ENCODE measurements at regions not wholly inside any gene's neighbourhood (a gene's known extent, or its start where the extent isn't known, plus 50 kb on each side); places are given as distances from the start of the nearest gene placed in this dataset.

DNA sequence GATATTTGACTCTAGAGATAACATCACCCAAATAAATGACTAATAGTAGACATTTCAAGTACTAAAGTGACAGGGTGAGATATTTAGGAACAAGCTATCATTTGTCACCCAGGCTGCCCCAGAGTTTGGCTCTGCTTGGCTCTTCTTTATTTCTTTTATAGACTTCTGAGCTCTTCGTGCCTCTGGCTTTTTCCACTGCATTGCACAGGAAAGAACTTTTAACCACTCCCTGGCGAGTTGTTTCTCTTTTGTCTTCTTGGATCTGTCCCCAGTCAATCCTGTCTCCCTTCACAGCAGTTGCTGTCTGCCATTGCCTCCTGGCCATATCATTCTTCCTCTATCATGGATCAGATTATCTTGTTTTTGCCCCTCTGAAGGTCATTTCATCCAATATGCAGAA lies 339.2 kb upstream of the DCBLD2 start:
- H3K36me3 ChIP-seq (replicated peaks in 1 of 2; ENCODE audit: control insufficient read depth in 1 of 2, insufficient read depth in 2 of 2, low read length in 2 of 2), result no peaks in the 10 kb centered on the region
- no peaks in the 10 kb centered on the region for H3K9me3 ChIP-seq (ENCODE audit: low read length)
- BruUV-seq (replicated peaks), result no TSS peak
- H3K4me1 ChIP-seq (ENCODE audit: insufficient read depth, low read length), result no peaks in the 10 kb centered on the region
- no peak overlapping the region for H3K9ac ChIP-seq (ENCODE audit: insufficient read depth, low read depth, low read length)
- no peak overlapping the region for H2AFZ ChIP-seq (ENCODE audit: low read length)
- ChIA-PET POLR2A (no interaction called here), CTCF (ENCODE audit: low intra/inter-chr PET ratio, low total read pairs) (no interaction called here)
- WGBS (ENCODE audit: low lambda C conversion rate), result 3% methylated on average over 2 of the region's 2 CpGs
- no peaks in the 10 kb centered on the region for H3K27me3 ChIP-seq (ENCODE audit: control insufficient read depth in 1 of 2, insufficient read depth in 2 of 2, low read length in 2 of 2)
- no peak for DNase-seq (ENCODE audit: low spot score)
- no peaks in the 10 kb centered on the region for H3K79me2 ChIP-seq (ENCODE audit: insufficient read depth, low read length)
- no peak overlapping the region for H3K4me3 ChIP-seq (replicated peaks in 1 of 3; ENCODE audit: insufficient read depth in 1 of 3, low read depth in 2 of 3, low read length in 3 of 3)
- intact Hi-C loops (cut with micrococcal nuclease; ENCODE audit: unreplicated experiment) (no loop called here), in situ Hi-C loops (cut with HindIII; ENCODE audit: extremely low pct_ligation_motif_present, low pct_unique_long_range_greater_than_20kb) (no loop called here)
- no peak for TF ChIP-seq TOE1 (CRISPR knock-in tag; IDR thresholded peaks at IDR 0.05)
- TF ChIP-seq GRHL1 (CRISPR knock-in tag; conservative IDR thresholded peaks at IDR 0.05), result no peak
- TF ChIP-seq ZNF720 (CRISPR knock-in tag; IDR thresholded peaks at IDR 0.05), result no peak
- TF ChIP-seq ZNF644 (CRISPR knock-in tag; IDR thresholded peaks at IDR 0.05; ENCODE audit: low read depth), result no peak
- no peak overlapping the region for H3K27ac ChIP-seq (ENCODE audit: extremely low read length, insufficient read depth, low read length)
- H4K20me1 ChIP-seq (ENCODE audit: insufficient read depth, low read length), result no peaks in the 10 kb centered on the region
- H3K4me2 ChIP-seq (ENCODE audit: low read depth, low read length), result no peak overlapping the region
- FAIRE-seq, result no peak
- ATAC-seq, result no peak

DNA sequence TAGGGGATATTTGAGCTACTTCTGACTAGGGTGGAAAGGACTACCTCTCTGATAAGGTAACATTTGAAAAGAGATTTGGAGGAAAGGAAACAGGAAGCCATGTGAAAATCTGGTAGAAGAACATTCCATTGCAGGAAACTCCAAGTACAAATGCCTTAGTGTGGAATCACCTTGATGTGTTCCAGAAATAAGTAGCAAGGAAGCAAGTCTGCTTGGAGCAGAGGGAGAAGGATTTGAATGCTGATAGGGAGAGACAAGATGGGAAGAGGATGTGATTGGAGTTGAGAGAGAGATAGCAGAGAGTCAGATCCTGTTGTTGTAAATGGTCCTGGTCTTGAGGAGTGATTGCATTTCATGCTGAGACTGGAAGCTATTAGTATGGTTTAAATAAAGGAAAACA lies 335.1 kb upstream of the DCBLD2 start:
- Histone ChIP-seq H3K27me3 (ENCODE audit: control insufficient read depth in 1 of 2, insufficient read depth in 2 of 2, low read length in 2 of 2) (no peaks in the 10 kb centered on the region), H3K79me2 (ENCODE audit: insufficient read depth, low read length) (no peaks in the 10 kb centered on the region), H4K20me1 (ENCODE audit: insufficient read depth, low read length) (no peaks in the 10 kb centered on the region), H3K4me1 (ENCODE audit: insufficient read depth, low read length) (no peaks in the 10 kb centered on the region), H3K9ac (ENCODE audit: insufficient read depth, low read depth, low read length) (no peak overlapping the region), H3K27ac (ENCODE audit: extremely low read length, insufficient read depth, low read length) (no peak overlapping the region), H3K4me3 (replicated peaks in 1 of 3; ENCODE audit: insufficient read depth in 1 of 3, low read depth in 2 of 3, low read length in 3 of 3) (no peak overlapping the region), H3K4me2 (ENCODE audit: low read depth, low read length) (no peak overlapping the region), H2AFZ (ENCODE audit: low read length) (no peak overlapping the region), H3K36me3 (replicated peaks in 1 of 2; ENCODE audit: control insufficient read depth in 1 of 2, insufficient read depth in 2 of 2, low read length in 2 of 2) (no peaks in the 10 kb centered on the region), H3K9me3 (ENCODE audit: low read length) (no peaks in the 10 kb centered on the region)
- DNase-seq (ENCODE audit: low spot score) (no peak), FAIRE-seq (no peak), ATAC-seq (no peak)
- ChIA-PET CTCF (ENCODE audit: low intra/inter-chr PET ratio, low total read pairs) (no interaction called here), POLR2A (no interaction called here)
- BruUV-seq (replicated peaks), result no TSS peak
- in situ Hi-C loops (cut with HindIII; ENCODE audit: extremely low pct_ligation_motif_present, low pct_unique_long_range_greater_than_20kb), result no loop called here
- intact Hi-C loops (cut with micrococcal nuclease; ENCODE audit: unreplicated experiment), result no loop called here
- TF ChIP-seq ZNF224 (CRISPR knock-in tag; IDR thresholded peaks at IDR 0.05), result no peak
- TF ChIP-seq, protein P1, sequence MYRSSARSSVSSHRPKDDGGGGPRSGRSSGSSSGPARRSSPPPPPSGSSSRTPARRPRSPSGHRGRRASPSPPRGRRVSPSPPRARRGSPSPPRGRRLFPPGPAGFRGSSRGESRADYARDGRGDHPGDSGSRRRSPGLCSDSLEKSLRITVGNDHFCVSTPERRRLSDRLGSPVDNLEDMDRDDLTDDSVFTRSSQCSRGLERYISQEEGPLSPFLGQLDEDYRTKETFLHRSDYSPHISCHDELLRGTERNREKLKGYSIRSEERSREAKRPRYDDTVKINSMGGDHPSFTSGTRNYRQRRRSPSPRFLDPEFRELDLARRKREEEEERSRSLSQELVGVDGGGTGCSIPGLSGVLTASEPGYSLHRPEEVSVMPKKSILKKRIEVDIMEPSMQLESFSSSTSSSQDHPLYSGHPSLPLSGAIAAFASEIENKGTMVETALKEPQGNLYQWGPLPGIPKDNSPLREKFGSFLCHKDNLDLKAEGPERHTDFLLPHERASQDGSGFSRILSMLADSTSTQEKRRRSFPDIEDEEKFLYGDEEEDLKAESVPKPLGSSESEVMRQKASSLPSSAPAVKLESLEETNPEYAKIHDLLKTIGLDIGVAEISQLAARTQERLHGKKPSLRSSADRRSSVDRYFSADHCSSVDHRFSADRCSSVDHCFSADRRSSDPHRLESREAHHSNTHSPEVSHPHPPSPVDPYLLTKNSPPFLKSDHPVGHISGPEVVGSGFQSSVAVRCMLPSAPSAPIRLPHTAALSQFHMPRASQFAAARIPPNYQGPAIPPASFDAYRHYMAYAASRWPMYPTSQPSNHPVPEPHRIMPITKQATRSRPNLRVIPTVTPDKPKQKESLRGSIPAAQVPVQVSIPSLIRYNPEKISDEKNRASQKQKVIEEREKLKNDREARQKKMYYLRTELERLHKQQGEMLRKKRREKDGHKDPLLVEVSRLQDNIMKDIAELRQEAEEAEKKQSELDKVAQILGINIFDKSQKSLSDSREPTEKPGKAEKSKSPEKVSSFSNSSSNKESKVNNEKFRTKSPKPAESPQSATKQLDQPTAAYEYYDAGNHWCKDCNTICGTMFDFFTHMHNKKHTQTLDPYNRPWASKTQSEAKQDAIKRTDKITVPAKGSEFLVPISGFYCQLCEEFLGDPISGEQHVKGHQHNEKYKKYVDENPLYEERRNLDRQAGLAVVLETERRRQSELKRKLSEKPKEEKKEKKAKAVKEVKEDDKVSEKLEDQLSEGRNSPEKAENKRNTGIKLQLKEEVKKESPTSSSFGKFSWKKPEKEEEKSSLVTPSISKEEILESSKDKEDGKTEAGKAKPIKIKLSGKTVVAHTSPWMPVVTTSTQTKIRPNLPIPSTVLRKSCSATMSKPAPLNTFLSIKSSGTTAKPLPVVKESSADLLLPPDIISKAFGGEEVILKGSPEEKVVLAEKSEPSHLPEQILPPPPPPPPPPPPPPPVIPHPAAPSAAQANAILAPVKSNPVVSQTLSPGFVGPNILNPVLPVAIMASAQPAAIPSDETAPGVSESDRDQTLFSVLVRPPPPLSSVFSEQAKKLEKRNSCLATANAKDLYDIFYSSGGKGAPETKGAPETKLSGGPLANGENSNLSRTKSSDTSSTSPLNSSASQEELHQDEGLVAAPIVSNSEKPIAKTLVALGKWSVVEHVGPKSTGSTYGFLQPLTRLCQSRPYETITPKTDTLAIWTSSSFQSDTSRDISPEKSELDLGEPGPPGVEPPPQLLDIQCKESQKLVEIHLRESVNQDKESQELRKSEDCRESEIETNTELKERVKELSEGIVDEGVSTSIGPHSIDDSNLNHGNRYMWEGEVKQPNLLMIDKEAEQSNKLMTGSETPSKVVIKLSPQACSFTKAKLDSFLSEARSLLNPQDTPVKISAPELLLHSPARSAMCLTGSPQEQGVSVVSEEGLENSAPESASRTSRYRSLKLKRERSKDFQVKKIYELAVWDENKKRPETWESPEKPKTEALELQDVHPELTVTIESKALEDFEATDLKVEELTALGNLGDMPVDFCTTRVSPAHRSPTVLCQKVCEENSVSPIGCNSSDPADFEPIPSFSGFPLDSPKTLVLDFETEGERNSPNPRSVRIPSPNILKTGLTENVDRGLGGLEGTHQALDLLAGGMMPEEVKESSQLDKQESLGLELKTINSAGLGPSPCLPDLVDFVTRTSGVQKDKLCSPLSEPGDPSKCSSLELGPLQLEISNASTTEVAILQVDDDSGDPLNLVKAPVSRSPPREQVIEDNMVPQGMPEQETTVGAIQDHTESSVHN (CRISPR knock-in tag; IDR thresholded peaks at IDR 0.05), result no peak
- no peak for TF ChIP-seq ZNF607 (CRISPR knock-in tag; IDR thresholded peaks at IDR 0.05; ENCODE audit: borderline replicate concordance)
- TF ChIP-seq ZBTB7B (CRISPR knock-in tag; IDR thresholded peaks at IDR 0.05), result no peak
- no peak for TF ChIP-seq ZBTB2 (CRISPR knock-in tag; IDR thresholded peaks at IDR 0.05; ENCODE audit: low read depth)

Measured in HepG2 (cell line).